ENCODE measurements at regions not wholly inside any gene's neighbourhood (a gene's known extent, or its start where the extent isn't known, plus 50 kb on each side); places are given as distances from the start of the nearest gene placed in this dataset.

GRCh38 chr2:200079356-200079755 is 124.0 kb downstream of the MAIP1 start:
- Histone ChIP-seq H3K9me3 (ENCODE audit: control insufficient read depth in 2 of 2, low read length in 2 of 2) (no peaks in the 10 kb centered on the region), H3K27ac (ENCODE audit: low read depth in 2 of 2, low read length in 2 of 2) (no peak overlapping the region)

GRCh38 chr2:200081236-200081635 is 125.9 kb downstream of the MAIP1 start:
- Histone ChIP-seq H3K4me3 (ENCODE audit: low read length in 2 of 2) (no peak overlapping the region), H3K36me3 (ENCODE audit: control insufficient read depth in 2 of 2, insufficient read depth in 2 of 2, low read length in 2 of 2) (no peaks in the 10 kb centered on the region), H3K9ac (ENCODE audit: low read depth in 1 of 2, low read length in 2 of 2) (no peak overlapping the region), H3K27ac (ENCODE audit: low read depth in 2 of 2, low read length in 2 of 2) (no peak overlapping the region), H3K9me3 (ENCODE audit: control insufficient read depth in 2 of 2, low read length in 2 of 2) (no peaks in the 10 kb centered on the region), H3K27me3 (ENCODE audit: control insufficient read depth in 2 of 2, insufficient read depth in 2 of 2, low read length in 2 of 2) (no peaks in the 10 kb centered on the region), H3K4me1 (ENCODE audit: control insufficient read depth in 2 of 2, insufficient read depth in 2 of 2, low read length in 2 of 2) (peaks cover 0 to 2% of the 10 kb centered on the region in 2 donors)

More at GRCh38 chr2:200079356-200079755, 124.0 kb downstream of the MAIP1 start:
- Histone ChIP-seq H3K4me1 (ENCODE audit: control insufficient read depth in 2 of 2, insufficient read depth in 2 of 2, low read length in 2 of 2) (peaks cover 0 to 2% of the 10 kb centered on the region in 2 donors), H3K36me3 (ENCODE audit: control insufficient read depth in 2 of 2, insufficient read depth in 2 of 2, low read length in 2 of 2) (no peaks in the 10 kb centered on the region), H3K9ac (ENCODE audit: low read depth in 1 of 2, low read length in 2 of 2) (no peak overlapping the region), H3K4me3 (ENCODE audit: low read length in 2 of 2) (no peak overlapping the region), H3K27me3 (ENCODE audit: control insufficient read depth in 2 of 2, insufficient read depth in 2 of 2, low read length in 2 of 2) (no peaks in the 10 kb centered on the region)

- Histone ChIP-seq H3K4me1 (ENCODE audit: control insufficient read depth in 2 of 2, insufficient read depth in 2 of 2, low read length in 2 of 2) (peaks cover 0 to 2% of the 10 kb centered on the region in 2 donors), H3K27ac (ENCODE audit: low read depth in 2 of 2, low read length in 2 of 2) (no peak overlapping the region), H3K27me3 (ENCODE audit: control insufficient read depth in 2 of 2, insufficient read depth in 2 of 2, low read length in 2 of 2) (no peaks in the 10 kb centered on the region), H3K4me3 (ENCODE audit: low read length in 2 of 2) (no peak overlapping the region), H3K9me3 (ENCODE audit: control insufficient read depth in 2 of 2, low read length in 2 of 2) (no peaks in the 10 kb centered on the region), H3K9ac (ENCODE audit: low read depth in 1 of 2, low read length in 2 of 2) (no peak overlapping the region), H3K36me3 (ENCODE audit: control insufficient read depth in 2 of 2, insufficient read depth in 2 of 2, low read length in 2 of 2) (no peaks in the 10 kb centered on the region)
Measured at GRCh38 chr2:200081811-200082210, 126.4 kb downstream of the MAIP1 start.

- Histone ChIP-seq H3K9ac (ENCODE audit: low read depth in 1 of 2, low read length in 2 of 2) (no peak overlapping the region), H3K9me3 (ENCODE audit: control insufficient read depth in 2 of 2, low read length in 2 of 2) (no peaks in the 10 kb centered on the region), H3K36me3 (ENCODE audit: control insufficient read depth in 2 of 2, insufficient read depth in 2 of 2, low read length in 2 of 2) (no peaks in the 10 kb centered on the region), H3K27me3 (ENCODE audit: control insufficient read depth in 2 of 2, insufficient read depth in 2 of 2, low read length in 2 of 2) (no peaks in the 10 kb centered on the region), H3K4me3 (ENCODE audit: low read length in 2 of 2) (no peak overlapping the region), H3K27ac (ENCODE audit: low read depth in 2 of 2, low read length in 2 of 2) (no peak overlapping the region), H3K4me1 (ENCODE audit: control insufficient read depth in 2 of 2, insufficient read depth in 2 of 2, low read length in 2 of 2) (no peaks in the 10 kb centered on the region)
Measured at GRCh38 chr2:200084036-200084435, 128.7 kb downstream of the MAIP1 start.

GRCh38 chr2:200086911-200087310 is 131.5 kb downstream of the MAIP1 start:
- H3K27ac ChIP-seq (ENCODE audit: low read depth in 2 of 2, low read length in 2 of 2), result no peak overlapping the region
- H3K27me3 ChIP-seq (ENCODE audit: control insufficient read depth in 2 of 2, insufficient read depth in 2 of 2, low read length in 2 of 2), result no peaks in the 10 kb centered on the region
- H3K9me3 ChIP-seq (ENCODE audit: control insufficient read depth in 2 of 2, low read length in 2 of 2), result no peaks in the 10 kb centered on the region
- no peak overlapping the region for H3K9ac ChIP-seq (ENCODE audit: low read depth in 1 of 2, low read length in 2 of 2)
- H3K4me3 ChIP-seq (ENCODE audit: low read length in 2 of 2), result no peak overlapping the region
- no peaks in the 10 kb centered on the region for H3K36me3 ChIP-seq (ENCODE audit: control insufficient read depth in 2 of 2, insufficient read depth in 2 of 2, low read length in 2 of 2)
- H3K4me1 ChIP-seq (ENCODE audit: control insufficient read depth in 2 of 2, insufficient read depth in 2 of 2, low read length in 2 of 2), result no peaks in the 10 kb centered on the region

- Histone ChIP-seq H3K27ac (ENCODE audit: low read depth in 2 of 2, low read length in 2 of 2) (no peak overlapping the region), H3K36me3 (ENCODE audit: control insufficient read depth in 2 of 2, insufficient read depth in 2 of 2, low read length in 2 of 2) (no peaks in the 10 kb centered on the region), H3K4me3 (ENCODE audit: low read length in 2 of 2) (no peak overlapping the region), H3K4me1 (ENCODE audit: control insufficient read depth in 2 of 2, insufficient read depth in 2 of 2, low read length in 2 of 2) (peaks cover 0 to 2% of the 10 kb centered on the region in 2 donors), H3K27me3 (ENCODE audit: control insufficient read depth in 2 of 2, insufficient read depth in 2 of 2, low read length in 2 of 2) (no peaks in the 10 kb centered on the region), H3K9me3 (ENCODE audit: control insufficient read depth in 2 of 2, low read length in 2 of 2) (no peaks in the 10 kb centered on the region), H3K9ac (ENCODE audit: low read depth in 1 of 2, low read length in 2 of 2) (no peak overlapping the region)
Measured at GRCh38 chr2:200087451-200087850, 132.1 kb downstream of the MAIP1 start.

GRCh38 chr2:200089040-200089755 is 133.8 kb downstream of the MAIP1 start:
- Histone ChIP-seq H3K4me1 (ENCODE audit: control insufficient read depth in 2 of 2, insufficient read depth in 2 of 2, low read length in 2 of 2) (peaks cover 0 to 3% of the 10 kb centered on the region in 2 donors), H3K9me3 (ENCODE audit: control insufficient read depth in 2 of 2, low read length in 2 of 2) (no peaks in the 10 kb centered on the region), H3K27ac (ENCODE audit: low read depth in 2 of 2, low read length in 2 of 2) (no peak overlapping the region), H3K4me3 (ENCODE audit: low read length in 2 of 2) (no peak overlapping the region), H3K36me3 (ENCODE audit: control insufficient read depth in 2 of 2, insufficient read depth in 2 of 2, low read length in 2 of 2) (no peaks in the 10 kb centered on the region), H3K27me3 (ENCODE audit: control insufficient read depth in 2 of 2, insufficient read depth in 2 of 2, low read length in 2 of 2) (no peaks in the 10 kb centered on the region), H3K9ac (ENCODE audit: low read depth in 1 of 2, low read length in 2 of 2) (no peak overlapping the region)

- no peak overlapping the region for H3K9ac ChIP-seq (ENCODE audit: low read depth in 1 of 2, low read length in 2 of 2)
Measured at GRCh38 chr2:200089756-200090109, 134.4 kb downstream of the MAIP1 start.

GRCh38 chr2:200090683-200091082 is 135.3 kb downstream of the MAIP1 start:
- Histone ChIP-seq H3K9ac (ENCODE audit: low read depth in 1 of 2, low read length in 2 of 2) (no peak overlapping the region), H3K27me3 (ENCODE audit: control insufficient read depth in 2 of 2, insufficient read depth in 2 of 2, low read length in 2 of 2) (no peaks in the 10 kb centered on the region), H3K9me3 (ENCODE audit: control insufficient read depth in 2 of 2, low read length in 2 of 2) (no peaks in the 10 kb centered on the region), H3K36me3 (ENCODE audit: control insufficient read depth in 2 of 2, insufficient read depth in 2 of 2, low read length in 2 of 2) (no peaks in the 10 kb centered on the region), H3K4me1 (ENCODE audit: control insufficient read depth in 2 of 2, insufficient read depth in 2 of 2, low read length in 2 of 2) (peaks cover 0 to 3% of the 10 kb centered on the region in 2 donors), H3K27ac (ENCODE audit: low read depth in 2 of 2, low read length in 2 of 2) (no peak overlapping the region), H3K4me3 (ENCODE audit: low read length in 2 of 2) (no peak overlapping the region)

More at GRCh38 chr2:200089756-200090109, 134.4 kb downstream of the MAIP1 start:
- Histone ChIP-seq H3K9me3 (ENCODE audit: control insufficient read depth in 2 of 2, low read length in 2 of 2) (no peaks in the 10 kb centered on the region), H3K4me1 (ENCODE audit: control insufficient read depth in 2 of 2, insufficient read depth in 2 of 2, low read length in 2 of 2) (peaks cover 0 to 3% of the 10 kb centered on the region in 2 donors), H3K36me3 (ENCODE audit: control insufficient read depth in 2 of 2, insufficient read depth in 2 of 2, low read length in 2 of 2) (no peaks in the 10 kb centered on the region), H3K4me3 (ENCODE audit: low read length in 2 of 2) (no peak overlapping the region), H3K27ac (ENCODE audit: low read depth in 2 of 2, low read length in 2 of 2) (no peak overlapping the region), H3K27me3 (ENCODE audit: control insufficient read depth in 2 of 2, insufficient read depth in 2 of 2, low read length in 2 of 2) (no peaks in the 10 kb centered on the region)

- no peak overlapping the region for H3K9ac ChIP-seq (ENCODE audit: low read depth in 1 of 2, low read length in 2 of 2)
- no peaks in the 10 kb centered on the region for H3K36me3 ChIP-seq (ENCODE audit: control insufficient read depth in 2 of 2, insufficient read depth in 2 of 2, low read length in 2 of 2)
- no peak overlapping the region for H3K27ac ChIP-seq (ENCODE audit: low read depth in 2 of 2, low read length in 2 of 2)
- H3K4me3 ChIP-seq (ENCODE audit: low read length in 2 of 2), result no peak overlapping the region
- H3K27me3 ChIP-seq (ENCODE audit: control insufficient read depth in 2 of 2, insufficient read depth in 2 of 2, low read length in 2 of 2), result no peaks in the 10 kb centered on the region
- peaks cover 0 to 3% of the 10 kb centered on the region in 2 donors for H3K4me1 ChIP-seq (ENCODE audit: control insufficient read depth in 2 of 2, insufficient read depth in 2 of 2, low read length in 2 of 2)
- H3K9me3 ChIP-seq (ENCODE audit: control insufficient read depth in 2 of 2, low read length in 2 of 2), result no peaks in the 10 kb centered on the region
Measured at GRCh38 chr2:200091126-200091525, 135.7 kb downstream of the MAIP1 start.
